GM12874 (cell line): ENCODE measurements at regions not wholly inside any gene's neighbourhood (a gene's known extent, or its start where the extent isn't known, plus 50 kb on each side); places are given as distances from the start of the nearest gene placed in this dataset.

Source experiments
- CTCF ChIP-seq: IDR thresholded peaks from 2 replicates; pipeline ENCODE4 v1.5.1; 2011; ENCODE audit warnings: low read depth, mild to moderate bottlenecking, control low read depth, low read length, moderate library complexity; ENCODE audit not compliant: insufficient read depth

GRCh38 chr6:139600343-139600742 is 225.9 kb upstream of the CITED2 start:
- TF ChIP-seq CTCF: no peak

GRCh38 chr6:139597771-139598755 is 223.6 kb upstream of the CITED2 start:
- no peak for TF ChIP-seq CTCF

- TF ChIP-seq CTCF: no peak
Measured at GRCh38 chr6:139597087-139597763, 222.8 kb upstream of the CITED2 start.

- no peak for TF ChIP-seq CTCF
Measured at GRCh38 chr6:139595183-139595582, 220.7 kb upstream of the CITED2 start.

- TF ChIP-seq CTCF: no peak
Measured at GRCh38 chr6:139594333-139594965, 220.0 kb upstream of the CITED2 start.

GRCh38 chr6:139593081-139593480 is 218.6 kb upstream of the CITED2 start:
- TF ChIP-seq CTCF: no peak

- TF ChIP-seq CTCF: no peak
Measured at GRCh38 chr6:139592011-139592410, 217.6 kb upstream of the CITED2 start.
